HG02678 (cell line): ENCODE measurements at regions not wholly inside any gene's neighbourhood (a gene's known extent, or its start where the extent isn't known, plus 50 kb on each side); places are given as distances from the start of the nearest gene placed in this dataset.
A peak's percentile ranks its signal among the peaks of the same experiment; 100 is the strongest.

ENCODE experiments used
- ATAC-seq: cut with Tn5 transposase; IDR thresholded peaks from one replicate; pipeline ENCODE4 v1.9.1; 2021; ENCODE audit warnings: mild to moderate bottlenecking, moderate library complexity; ENCODE audit not compliant: unreplicated experiment

DNA sequence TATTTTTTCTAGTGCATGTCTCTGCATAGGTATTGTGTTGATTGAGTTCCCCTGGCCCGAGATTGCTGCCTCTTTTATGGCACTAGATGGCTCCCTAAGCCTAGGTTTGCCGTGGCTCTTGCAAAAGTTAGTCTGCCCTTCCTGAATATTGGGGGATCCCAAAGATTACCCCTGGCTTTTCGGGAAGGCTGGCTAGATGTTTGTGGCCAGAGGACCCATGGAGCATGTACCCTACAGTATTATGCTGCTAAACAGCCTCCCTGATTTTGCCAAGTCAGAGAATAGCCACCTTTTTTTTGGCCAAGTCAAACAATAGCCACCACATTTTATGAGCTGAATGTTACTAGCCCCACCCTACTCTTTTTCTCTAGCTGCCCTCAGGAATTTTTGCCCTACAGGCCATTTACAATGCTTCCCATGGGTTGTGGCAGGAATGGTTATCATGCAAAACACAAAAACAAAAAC is 343.2 kb downstream of the OLFM3 start:
- ATAC-seq, result no peak

DNA sequence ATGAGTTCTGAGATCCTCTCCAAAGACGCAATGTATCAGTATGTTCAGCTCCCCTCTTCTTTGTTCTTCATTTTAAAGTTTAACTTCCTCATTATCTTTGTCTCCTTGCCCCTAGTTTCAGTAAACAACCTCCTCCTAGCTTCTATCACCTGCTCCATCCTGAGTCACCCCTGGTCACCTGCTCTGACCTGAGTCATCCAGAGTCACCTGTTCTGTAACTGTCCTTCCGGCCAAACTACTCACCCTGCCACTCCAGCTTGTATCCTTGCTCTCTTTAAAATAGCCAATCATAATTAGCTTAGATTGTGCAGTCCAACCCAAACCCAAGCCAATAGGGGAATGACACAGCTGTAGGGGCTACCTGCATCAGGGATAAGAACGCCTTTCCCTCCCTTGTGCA is 332.0 kb downstream of the OLFM3 start:
- ATAC-seq, result no peak

DNA sequence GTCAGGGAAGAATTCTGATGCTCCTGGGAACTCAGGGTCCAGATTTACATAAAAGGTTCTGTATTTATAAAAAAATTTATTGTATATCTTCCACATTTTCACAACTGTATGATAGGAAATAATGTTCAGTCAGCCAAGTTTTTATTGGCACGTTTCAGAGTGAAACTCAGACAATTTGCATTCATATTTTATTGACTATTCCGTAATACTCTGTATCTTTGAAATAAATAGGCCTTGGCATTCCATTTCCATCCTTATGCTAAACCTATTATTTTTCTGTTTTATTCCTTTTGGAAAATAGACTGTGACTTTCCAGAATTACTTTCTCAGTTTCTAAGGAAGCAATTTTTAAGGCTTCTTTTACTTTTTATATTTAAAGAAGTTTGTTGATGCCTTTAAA is 329.0 kb downstream of the OLFM3 start:
- no peak for ATAC-seq

DNA sequence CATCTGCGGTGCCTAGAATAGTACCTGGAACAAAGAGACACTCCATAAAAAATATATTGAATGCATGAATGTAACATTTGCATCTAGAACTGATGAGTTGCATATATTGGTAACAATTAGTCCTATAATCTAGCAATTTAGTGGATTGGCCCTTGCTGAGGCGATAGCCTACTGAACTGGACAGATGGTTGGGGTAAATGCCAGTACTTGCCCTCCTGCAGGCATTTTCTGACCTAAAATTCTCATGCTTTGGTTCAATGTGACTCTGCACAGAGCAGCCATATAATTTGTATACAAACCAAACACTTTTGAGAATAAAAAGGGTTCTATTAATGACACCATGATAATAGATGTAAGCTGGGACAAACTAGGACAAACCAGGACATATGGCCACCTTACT is 313.6 kb downstream of the OLFM3 start:
- no peak for ATAC-seq

DNA sequence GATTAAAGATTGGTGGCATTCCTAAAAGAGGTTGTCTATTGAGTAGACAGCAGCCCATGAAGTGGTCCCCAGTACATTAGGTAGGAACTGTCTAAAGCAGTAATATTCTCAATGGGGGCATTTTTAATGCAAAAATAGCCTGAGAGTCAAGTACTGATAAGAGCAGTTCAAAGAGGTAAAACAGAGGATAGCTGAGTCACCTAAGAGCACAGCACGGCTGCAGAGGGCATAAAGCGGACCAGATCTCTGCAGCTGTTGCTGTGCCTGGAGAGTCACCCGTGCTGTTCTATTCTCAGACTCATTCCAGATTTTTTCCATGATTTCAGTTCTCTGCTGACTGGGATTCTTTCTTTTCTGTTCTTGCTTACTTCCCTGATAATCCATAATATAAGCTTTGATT is 313.2 kb downstream of the OLFM3 start:
- ATAC-seq, result no peak

DNA sequence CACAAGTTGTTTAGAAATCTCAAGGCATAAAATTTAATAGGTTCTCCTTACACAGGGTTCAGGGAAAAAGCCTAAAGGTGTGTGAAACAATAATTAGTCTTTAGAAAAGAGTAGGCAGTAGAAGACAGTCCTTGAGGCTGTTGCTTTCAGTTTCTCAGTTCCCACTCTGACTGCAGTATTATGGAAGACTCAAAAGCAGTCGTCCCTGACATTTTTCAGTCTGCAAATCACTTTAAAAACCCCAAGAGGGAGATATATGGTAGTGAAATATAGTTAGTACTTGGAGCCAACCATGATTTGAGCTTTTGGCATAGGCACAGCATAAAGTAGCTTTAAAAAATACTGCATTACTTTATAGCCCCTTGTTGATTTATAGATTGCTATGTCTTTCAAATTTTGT is 299.7 kb downstream of the OLFM3 start:
- no peak for ATAC-seq

DNA sequence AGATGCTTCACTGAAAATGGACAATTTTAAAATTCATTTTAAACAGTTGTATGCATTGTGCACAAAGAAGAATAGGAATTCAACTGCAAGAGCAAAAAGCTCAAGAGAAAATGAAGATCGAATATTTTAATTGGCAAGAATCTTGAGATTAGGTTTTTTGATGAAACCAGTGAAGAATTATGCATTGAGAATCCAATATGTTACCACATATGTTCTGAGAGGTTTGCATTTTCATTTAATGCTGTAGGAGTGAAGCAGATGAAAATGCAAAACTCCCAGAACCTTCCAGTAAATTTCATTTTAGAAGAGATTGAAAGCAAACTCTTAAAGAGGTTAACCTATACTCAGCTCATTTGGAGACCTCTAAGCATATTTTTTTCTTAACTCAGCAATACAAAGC is 298.0 kb downstream of the OLFM3 start:
- ATAC-seq, result no peak

DNA sequence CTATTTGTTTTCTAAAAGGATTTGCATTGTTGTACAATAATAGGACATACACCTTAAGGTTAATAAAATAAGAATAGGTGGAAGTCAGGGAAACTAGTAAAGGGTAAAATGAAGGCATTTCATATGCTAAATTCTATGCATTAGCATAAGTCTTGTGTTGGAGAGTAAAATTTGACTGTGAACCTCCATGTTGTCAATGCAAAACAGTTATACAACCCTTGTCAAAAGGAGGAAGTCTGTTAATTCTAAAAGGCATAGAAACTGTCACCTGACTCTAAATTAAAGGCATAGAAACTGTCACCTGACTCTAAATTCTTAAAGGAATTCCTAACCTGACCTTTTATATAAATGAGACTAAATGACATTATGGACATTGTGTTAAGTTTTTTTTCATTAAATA is 291.8 kb downstream of the OLFM3 start:
- no peak for ATAC-seq

DNA sequence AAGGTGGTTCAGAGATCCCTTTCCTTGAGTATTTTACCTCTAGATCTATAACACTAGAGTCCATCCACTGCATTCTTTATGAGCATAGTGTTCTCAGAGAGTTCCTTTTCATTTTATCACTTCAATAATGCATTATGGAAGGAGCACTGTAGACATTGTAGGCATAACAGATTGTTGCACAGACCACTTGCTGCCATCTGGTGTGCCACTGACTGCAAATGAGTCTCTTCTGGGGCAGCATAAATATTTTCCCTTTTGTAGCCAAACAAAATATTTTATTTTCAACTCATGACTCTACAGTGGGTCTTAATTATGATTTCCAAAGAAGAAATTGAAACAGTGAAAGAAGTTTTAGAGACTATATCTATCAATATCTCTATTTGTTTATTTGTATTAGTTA is 290.4 kb downstream of the OLFM3 start:
- no peak for ATAC-seq

DNA sequence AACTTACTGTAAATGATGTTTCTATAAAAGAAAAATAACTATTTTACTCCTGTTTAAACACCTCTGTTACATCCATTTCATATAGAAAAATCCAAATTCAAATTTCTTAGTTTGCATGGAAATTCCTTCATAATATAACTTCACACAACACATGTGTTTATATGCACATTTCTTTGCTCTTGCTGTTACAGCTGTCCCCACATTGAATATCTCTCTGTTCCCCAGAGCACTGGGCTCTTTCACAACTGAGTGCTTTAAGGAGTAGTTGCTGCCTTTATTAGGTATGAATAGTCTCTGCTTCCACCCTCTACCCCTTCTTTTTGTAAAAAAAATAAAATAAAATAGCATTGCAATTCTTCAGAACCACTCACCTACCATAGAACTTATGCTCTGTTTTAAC is 287.0 kb downstream of the OLFM3 start:
- no peak for ATAC-seq

DNA sequence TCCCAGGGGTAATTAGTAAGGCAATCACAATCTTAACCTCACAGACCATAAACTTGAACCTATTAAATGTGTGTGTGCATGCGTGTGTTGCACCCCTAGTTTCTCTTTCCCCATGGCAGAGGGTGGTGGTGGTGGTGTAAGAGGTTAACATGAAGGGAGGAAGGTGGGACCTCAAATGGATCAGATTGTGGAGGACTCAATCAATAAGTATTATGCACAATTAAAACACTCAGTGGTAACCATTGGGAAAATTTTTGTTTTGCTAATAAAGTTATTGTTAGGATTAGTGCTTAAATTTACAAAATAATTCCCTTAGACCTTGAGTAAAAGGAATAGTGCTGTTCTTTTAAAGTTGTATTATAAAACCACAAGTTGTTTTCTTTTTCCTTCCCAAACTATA is 283.0 kb downstream of the OLFM3 start:
- ATAC-seq, result no peak

DNA sequence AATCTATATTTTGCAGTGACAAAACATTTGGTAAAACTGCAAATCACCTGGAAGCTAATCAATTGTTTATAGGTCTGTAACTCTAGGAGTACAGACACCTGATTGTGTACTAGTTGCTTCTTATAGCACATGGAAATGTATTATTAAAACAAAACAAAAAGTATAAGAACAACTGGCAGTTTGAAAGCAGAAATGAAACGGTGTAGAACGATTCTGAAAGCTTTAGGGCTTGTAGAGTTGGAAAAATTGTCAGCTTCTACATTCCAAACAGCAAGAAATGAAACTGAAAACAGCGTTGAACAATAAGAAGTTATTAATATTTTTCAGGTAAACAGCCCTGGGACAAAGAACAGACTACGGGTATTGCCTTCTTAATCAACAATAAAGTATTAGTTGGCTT is 273.3 kb downstream of the OLFM3 start:
- ATAC-seq, result no peak

DNA sequence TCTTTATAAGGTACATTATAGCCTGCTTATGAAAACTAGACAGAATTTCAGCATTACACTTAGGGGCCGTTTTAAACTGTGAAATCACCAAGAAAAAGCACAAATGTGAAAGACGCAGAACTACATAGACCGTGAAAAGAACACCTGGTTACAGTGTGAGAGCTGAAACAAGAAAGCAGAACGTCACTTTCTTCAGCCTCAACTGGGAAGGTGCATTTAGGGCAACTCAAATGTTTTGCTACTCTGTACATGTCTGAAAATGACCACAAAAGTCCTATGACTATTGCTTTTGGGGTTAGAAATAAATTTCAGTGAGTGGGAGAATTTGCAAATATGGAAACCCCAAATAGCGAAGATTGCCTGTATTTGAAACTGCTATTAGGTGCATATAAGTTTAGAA is 268.7 kb downstream of the OLFM3 start:
- ATAC-seq, result peak; percentile 78

DNA sequence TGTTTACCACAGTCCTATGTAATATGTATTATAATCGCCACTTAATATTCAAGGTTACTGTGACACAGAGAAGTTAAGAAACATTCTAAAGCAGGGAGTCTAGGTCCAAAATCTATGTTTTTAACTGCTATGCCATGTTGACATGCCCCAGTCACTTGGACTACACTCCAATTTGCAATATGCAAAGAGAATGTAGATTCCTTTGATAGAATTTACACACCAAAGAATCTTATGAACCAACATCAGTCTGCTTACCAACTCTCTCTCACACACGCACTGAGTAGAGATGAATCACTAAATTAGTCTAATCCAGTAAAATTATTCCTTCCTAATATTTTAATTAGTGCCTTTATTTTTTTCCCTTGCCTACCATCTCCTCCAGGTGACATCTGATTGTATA is 266.2 kb downstream of the OLFM3 start:
- no peak for ATAC-seq

DNA sequence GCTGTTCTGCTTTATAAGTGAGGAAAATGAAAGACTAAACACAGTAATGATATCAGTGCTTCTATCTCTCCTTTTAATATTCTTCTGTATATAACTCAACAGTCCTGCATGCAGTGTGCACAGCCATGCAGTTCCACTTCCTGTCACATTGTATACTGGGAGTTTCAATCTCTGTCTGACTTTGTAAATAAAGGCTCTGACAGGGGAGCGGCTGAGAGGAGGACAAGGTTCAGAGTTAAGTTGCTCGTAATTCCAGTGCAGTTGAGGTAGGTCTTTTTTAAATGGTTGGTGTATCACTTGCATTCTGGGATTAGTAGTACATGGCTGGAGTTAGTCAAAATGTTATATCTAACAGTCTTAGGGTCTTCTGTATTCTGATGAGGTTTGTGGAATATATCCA is 264.5 kb downstream of the OLFM3 start:
- no peak for ATAC-seq

DNA sequence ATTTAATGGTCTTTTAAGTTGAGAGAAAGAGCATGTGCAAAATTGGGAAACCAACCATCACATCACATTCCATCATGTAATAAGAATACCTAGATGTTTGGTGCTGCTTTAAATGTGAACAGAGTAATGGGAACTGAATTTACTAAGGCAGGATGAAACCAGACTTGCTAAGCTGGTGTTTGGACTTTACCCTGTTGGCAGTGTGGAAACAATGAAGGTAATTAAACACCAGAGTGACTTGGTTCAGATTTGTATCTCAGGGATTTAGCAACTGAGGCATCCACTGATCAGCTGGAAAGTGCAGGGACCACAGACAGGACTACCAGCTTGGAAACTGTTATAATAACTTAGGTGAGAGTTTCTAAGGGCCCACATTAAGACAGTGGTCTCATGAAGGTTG is 263.4 kb downstream of the OLFM3 start:
- ATAC-seq, result no peak

DNA sequence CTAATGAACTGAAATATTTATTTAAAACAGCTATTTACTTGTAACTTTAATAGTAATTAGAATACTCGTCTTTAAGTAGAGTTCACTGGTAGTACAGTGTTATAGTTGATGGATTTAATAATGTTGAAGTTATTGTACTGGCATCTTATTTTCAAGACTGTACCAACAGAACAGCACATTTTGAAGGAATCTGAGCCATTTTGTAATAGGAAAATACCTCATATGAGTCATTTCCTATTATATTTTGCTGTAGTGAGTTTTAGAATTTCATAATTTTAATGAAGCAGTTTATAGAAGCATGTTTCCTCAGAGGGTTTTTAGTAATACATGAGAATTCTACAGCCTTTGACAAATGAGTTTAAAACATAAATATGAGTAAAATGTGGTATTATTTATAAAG is 258.3 kb downstream of the OLFM3 start:
- ATAC-seq, result no peak

DNA sequence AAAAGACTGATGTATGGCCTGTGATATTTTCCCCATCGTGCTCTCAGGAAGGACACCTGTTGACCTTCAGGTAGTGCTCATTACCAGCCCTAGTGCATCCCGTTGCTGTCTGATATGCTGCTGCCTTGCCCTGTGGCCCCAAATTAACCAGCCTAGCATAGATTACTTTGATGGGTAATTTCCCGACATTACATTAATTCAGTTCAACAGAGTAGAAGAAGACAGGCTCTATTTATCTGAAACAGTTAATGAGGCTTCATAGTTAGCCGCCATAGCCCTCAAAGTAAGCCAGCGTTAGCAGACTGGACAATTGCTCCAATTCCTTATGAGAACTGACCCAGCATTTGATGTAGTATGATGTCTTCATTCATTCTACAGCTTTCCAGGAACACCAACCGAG is 257.6 kb downstream of the OLFM3 start:
- ATAC-seq, result no peak

DNA sequence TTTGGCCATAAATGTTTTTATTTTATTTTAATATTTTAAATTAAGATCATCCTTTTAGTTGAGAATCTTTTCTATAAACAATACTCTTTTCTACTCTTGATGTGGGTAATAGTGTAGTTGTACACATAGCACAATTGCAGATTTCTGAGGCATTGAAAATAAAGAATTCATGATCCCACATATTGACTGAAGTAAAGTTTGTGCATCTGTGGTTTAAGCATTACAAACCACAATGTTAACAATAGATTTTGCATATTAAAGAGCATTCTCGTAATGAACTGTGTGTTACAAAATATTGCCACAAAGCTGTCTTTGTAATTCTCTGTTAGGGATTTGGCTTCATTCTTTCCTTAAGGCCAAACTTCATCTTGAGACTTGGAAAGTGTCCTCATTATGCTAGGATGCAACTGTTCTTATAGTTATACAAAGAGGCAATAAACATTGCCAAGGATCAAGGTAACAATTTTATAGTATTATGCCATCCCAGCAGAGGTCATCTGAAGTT is 256.8 kb downstream of the OLFM3 start:
- no peak for ATAC-seq

DNA sequence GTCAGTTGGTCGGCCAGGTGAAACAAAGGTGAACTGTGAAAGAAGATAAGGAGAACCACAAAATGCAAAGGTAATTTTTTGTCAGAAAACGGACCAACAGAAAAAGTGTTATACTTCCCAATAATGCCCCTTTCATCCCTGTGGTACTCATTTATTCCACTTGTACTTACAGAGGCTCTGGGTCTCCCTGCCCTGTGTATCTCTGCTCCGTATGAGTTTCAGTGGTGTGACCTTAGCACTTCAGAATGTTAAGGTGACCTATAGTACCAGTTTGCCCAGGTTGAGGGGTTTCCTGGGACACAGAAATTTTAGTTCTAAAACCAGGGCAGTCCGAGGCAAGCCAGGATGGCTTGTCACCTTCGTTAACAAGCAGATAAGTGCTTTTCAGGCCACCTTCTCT is 254.8 kb downstream of the OLFM3 start:
- no peak for ATAC-seq

DNA sequence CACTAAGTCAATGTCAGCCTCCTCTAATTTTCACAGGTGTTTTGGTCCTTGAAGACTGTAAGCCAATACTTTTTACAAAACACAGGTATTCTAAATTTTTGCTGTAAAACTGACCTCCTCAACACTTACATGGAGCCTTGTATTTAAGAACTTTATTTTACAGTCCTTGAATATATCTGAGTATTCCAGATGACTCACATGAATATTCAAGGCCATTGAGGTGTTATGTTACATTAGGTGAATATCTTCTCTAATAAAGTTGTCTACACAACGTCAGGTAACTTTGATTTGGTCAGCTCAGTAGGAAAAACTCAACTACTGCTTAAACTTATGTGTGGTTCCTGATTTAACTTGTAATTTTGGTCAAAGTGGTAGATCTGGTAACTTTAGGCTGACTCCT is 254.2 kb downstream of the OLFM3 start:
- ATAC-seq, result no peak

DNA sequence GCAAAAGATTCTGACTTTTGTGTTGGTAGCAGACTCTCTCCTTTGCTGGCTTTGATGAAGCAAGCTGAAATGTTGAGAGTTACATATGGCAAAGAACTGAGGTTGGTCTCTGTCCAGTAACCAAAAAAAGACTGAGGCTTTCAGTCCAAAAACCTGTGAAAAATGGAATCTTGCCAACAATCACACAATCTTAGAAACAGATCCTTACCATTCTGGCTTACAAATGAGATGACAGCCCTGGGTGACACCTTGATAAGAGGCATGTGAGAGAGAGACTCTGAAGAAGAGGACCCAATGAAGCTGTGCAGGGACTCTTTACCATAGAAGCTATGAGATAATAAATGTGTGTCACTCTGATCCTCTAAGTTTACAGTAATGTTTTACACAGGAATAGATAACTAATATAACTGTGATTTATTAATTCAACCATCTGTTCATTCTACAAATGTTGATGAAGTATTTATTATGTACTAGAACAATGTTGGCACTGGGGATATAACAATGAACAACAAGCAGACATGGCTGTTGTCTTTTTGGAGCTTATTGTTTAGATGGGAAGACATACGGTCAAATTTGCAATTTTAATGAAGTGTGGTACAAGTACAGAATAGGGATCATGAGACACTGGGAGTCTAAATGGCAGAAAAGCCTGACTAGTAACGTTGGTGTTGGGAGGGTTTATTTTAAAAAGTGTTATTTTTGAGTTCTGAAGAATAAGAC is 251.0 kb downstream of the OLFM3 start:
- ATAC-seq, result no peak

DNA sequence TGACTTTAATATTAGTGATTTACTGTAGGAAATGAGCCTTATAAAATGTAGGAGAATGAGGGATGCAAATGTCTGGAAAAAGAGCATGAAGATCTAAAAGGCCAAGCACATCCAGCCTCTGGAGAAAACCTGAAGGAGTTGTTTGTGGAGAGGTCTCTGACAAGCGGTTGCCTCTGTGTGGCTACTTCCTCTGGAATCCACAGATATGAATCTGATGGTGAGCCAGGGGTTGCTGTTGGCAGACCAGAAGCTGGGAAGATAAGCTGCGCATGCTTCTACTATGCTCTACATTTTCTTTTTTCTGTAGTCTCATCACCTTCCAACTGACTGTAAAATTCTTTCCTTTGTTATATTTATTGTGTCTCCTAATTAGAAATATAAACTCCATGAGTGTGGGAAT is 248.6 kb downstream of the OLFM3 start:
- no peak for ATAC-seq
